Kidney epithelial cell (primary cell): ENCODE measurements at regions not wholly inside any gene's neighbourhood (a gene's known extent, or its start where the extent isn't known, plus 50 kb on each side); places are given as distances from the start of the nearest gene placed in this dataset.

Source experiments
- DNase-seq: peaks from one replicate; pipeline ENCODE4 v3.0.0-alpha.2; 2010; ENCODE audit warnings: low read depth
- H3K27me3 ChIP-seq: 2 replicates; pipeline ENCODE4 v1.6.0; 2011; ENCODE audit warnings: low read length; ENCODE audit not compliant: control insufficient read depth, insufficient read depth
- H3K36me3 ChIP-seq: 2 replicates; pipeline ENCODE4 v1.5.1; 2011; ENCODE audit warnings: low read length; ENCODE audit not compliant: control insufficient read depth, insufficient read depth
- H3K4me3 ChIP-seq: 2 replicates; pipeline ENCODE4 v1.5.1; 2011; ENCODE audit warnings: low read depth, mild to moderate bottlenecking, control low read depth, low read length
- CTCF ChIP-seq: IDR thresholded peaks from 2 replicates; pipeline ENCODE4 v1.5.1; 2011; ENCODE audit warnings: mild to moderate bottlenecking, moderate library complexity, low read length, control low read depth, inconsistent platforms; ENCODE audit not compliant: insufficient read depth, poor library complexity, severe bottlenecking

GRCh38 chr22:49237279-49237678 is 590.4 kb downstream of the BRD1 start:
- Histone ChIP-seq H3K27me3 (no peaks in the 10 kb centered on the region), H3K4me3 (no peak overlapping the region), H3K36me3 (no peaks in the 10 kb centered on the region)
- no peak for TF ChIP-seq CTCF
- no peak for DNase-seq

- TF ChIP-seq CTCF: no peak
- no peak overlapping the region for H3K4me3 ChIP-seq
- no peaks in the 10 kb centered on the region for H3K36me3 ChIP-seq
- DNase-seq: no peak
- H3K27me3 ChIP-seq: no peaks in the 10 kb centered on the region
Observed at GRCh38 chr22:49236541-49237075, 591.1 kb downstream of the BRD1 start.

- no peak for TF ChIP-seq CTCF
- no peak for DNase-seq
- no peak overlapping the region for H3K4me3 ChIP-seq
Observed at GRCh38 chr22:49235463-49236300, 592.0 kb downstream of the BRD1 start.

GRCh38 chr22:49234459-49234858 is 593.2 kb downstream of the BRD1 start:
- H3K4me3 ChIP-seq: no peak overlapping the region
- DNase-seq: no peak
- TF ChIP-seq CTCF: no peak
- H3K27me3 ChIP-seq: no peaks in the 10 kb centered on the region
- no peaks in the 10 kb centered on the region for H3K36me3 ChIP-seq

More at GRCh38 chr22:49235463-49236300, 592.0 kb downstream of the BRD1 start:
- Histone ChIP-seq H3K27me3 (no peaks in the 10 kb centered on the region), H3K36me3 (no peaks in the 10 kb centered on the region)

- no peak overlapping the region for H3K4me3 ChIP-seq
- DNase-seq: no peak
- no peak for TF ChIP-seq CTCF
- no peaks in the 10 kb centered on the region for H3K27me3 ChIP-seq
- H3K36me3 ChIP-seq: no peaks in the 10 kb centered on the region
Observed at GRCh38 chr22:49233507-49234100, 594.1 kb downstream of the BRD1 start.
